HG03045 (cell line): ENCODE measurements at regions not wholly inside any gene's neighbourhood (a gene's known extent, or its start where the extent isn't known, plus 50 kb on each side); places are given as distances from the start of the nearest gene placed in this dataset.
"Not testable (repeated sequence)": the region's sequence is repeated elsewhere in the genome, so short reads cannot be mapped to it uniquely, and the experiment has no call there.

Experiments used
- ATAC-seq: cut with Tn5 transposase; IDR thresholded peaks from one replicate; pipeline ENCODE4 v1.9.1; 2021; ENCODE audit warnings: mild to moderate bottlenecking, moderate library complexity; ENCODE audit not compliant: unreplicated experiment

DNA sequence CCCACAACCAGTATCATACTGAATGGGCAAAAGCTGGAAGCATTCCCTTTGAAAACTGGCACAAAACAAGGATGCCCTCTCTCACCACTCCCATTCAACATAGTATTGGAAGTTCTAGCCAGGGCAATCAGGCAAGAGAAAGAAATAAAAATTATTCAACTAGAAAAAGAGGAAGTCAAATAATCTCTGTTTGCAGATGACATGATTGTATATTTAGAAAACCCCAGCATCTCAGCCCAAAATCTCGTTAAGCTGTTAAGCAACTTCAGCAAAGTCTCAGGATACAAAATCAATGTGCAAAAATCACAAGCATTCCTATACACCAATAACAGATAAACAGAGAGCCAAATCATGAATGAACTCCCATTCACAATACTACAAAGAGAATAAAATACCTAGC, 1297.0 kb upstream of the PCDH9 start:
- not testable (repeated sequence) for ATAC-seq

DNA sequence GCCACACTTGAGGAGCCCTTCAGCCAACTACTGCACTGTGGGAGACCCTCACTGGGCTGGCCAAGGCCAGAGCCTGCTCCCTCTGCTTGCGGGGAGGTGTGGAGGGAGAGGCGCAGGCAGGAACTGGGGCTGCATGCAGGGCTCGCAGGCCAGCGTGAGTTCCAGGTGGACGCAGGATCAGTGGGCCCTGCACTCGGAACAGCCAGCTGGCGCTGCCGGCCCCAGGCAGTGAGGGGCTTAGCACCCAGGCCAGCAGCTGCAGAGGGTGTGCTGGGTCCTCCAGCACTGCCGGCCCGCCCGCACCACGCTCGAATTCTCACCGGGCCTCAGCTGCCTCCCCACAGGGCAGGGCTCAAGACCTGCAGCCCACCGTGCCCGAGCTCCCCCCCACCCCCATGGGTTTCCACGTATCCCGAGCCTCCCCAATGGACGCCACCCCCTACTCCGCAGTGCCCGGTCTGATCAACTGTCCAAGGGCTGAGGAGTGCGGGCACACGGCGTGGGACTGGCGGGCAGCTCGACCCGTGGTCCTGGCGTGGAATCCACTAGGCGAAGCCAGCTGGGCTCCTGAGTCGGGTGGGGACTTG, 1293.8 kb upstream of the PCDH9 start:
- ATAC-seq, result no peak

DNA sequence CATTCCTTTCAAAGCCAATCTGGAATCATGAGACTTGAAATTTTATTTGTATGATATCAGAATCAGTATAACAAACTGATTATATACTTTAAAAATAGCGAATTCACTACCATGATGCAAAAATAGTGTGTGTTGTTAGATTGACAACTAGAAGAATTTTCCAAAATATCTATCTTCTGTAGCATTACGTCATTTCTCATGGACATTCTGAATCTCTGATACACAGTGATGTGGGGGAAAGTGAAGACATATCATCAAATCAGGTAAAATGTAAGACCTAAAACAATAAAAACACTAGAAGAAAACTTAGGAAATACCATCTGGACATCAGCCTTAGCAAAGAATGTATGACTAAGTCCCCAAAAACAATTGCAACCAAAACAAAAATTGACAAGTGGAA, 1292.0 kb upstream of the PCDH9 start:
- ATAC-seq, result no peak

DNA sequence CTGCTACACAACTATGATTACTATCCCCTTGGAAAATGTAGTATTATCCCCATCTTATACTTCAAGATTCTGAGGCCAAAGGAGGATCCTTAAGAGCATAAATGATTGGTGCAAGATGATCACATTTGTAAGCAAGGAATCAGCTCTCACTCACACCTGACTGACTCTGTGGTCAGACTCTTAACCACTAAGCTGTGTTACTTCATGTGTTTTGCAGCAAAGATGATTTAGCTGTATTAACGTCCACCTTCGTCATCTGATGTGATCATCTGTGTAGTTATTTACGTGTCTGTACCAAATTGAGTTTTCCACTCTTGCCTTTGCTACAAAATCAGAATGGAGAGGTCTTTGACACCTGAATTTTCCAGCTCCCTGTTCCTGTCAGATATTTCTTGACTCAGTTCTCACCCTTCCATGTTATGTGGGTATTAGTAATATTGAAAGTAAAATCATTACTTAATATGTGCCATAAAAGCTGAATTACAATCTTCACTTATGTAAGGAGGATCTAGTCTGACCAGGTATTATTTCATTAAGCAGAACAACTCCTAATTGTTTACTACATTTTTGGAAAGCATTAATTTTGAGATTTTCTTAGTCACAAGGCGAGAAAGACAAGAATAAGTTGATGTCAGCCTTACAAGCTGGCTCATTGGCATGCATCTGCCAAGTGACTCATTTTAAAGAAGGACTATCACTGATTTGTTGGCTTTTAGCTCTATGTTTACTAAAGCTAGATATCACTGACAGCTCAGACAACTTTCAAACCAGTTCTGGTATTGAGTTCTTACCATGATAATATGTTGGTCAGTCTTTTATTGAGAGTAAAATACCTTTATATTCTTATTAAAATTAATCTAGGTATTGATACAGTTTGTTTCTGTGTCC, 1279.8 kb upstream of the PCDH9 start:
- no peak for ATAC-seq

DNA sequence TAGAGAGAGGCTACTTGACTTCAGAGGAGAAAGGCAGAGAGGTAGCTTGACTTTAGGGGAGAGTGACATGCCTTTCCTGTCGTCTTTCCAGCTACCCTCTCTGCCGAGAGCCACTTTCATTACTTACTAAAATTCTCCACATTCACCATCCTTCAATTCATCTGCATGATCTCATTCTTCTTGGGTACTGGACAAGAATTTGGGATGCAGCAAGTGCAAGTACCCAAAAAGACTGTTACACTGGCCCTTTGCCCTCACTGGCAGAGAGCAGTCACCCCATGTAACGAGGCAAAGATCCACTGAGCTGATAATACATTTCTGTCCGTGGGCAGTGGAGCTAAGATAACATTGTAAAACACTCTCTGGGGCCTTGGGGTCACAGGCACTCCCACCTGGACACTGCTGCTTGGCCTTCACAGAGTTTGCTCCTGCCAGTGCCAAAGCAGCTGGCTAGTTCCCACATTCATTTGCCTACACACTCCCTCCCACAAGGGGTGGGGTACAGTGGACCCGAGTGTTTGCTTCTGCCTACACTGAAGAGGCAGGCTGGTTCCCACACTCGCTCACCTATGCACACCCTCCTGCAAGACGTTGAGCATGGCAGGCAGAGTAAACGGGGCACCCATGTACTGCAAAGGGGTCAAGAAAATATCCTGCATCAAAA, 1276.9 kb upstream of the PCDH9 start:
- ATAC-seq, result no peak

DNA sequence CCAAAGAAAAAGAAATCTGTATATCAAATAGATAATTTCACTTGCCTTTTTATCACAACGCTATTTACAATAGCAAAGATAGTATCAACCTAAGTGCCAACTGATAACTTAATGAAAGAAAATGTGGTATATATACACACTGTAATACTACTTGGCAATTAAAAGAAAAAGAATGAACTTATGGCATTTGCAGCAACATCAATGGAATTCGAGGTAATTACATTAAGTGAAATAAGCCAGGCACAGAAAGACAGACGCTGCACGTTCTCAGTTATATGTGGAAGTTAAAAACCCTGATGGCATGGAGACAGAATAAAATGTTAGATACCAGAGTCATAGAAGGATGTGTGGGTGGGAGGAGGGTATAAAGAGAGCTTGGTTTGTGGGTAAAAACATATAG, 1260.5 kb upstream of the PCDH9 start:
- no peak for ATAC-seq

DNA sequence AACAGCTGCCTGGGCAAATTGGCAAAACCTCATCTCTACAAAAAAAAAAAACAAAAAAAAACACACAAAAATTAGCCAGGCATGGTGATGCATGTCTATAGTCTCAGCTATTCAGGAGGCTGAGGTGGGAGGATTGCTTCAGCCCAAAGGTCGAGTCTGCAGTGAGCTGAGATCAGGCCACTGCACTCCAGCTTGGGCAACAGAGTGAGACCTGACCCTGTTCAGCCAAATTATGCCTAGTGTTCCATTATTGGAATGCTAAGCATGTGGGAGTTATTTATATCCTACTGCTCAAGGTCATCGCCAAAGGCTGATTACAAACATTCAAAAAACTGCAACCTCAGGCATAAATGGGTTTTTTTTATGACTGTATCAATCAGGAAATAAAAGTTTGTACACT, 1251.0 kb upstream of the PCDH9 start:
- ATAC-seq, result no peak

DNA sequence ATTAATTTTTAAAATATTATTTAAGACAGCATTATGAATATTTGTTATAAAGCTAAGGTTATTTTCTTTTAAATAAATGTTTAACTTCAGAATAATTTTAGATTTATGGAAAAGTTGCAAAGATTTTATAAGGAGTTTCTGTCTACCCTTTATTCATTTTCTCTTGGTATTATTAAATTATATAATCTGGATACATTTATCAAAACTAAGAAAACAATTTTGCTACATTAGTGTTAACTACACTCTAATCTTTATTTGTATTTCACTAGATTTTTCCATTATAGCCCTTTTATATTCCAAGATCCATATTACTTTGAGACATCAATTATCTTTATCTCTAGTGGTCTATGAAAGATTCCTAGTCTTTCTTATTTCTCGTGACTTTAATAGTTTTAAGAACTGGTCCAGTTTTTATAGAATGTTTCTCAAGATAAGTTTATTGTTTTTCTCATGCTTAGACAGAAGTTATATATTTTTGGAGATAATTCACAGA, 1243.7 kb upstream of the PCDH9 start:
- ATAC-seq, result no peak

DNA sequence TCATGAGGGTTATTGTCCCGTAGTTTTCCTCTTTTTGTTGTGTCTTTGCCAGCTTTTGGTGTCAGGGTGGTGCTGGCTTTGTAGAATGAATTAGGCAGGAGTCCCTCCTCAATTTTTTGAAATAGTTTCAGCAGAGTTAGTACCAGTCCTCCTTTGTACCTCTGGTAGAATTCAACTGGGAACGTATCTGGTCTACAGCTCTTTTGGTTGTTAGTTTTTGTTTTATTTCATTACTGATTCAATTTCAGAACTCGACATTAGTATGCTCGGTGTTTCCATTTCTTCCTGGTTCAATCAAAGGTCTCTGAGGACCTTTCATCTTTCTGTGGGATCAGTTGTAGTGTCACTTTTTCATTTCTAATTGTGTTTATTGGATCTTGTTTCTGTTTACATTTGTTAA, 1237.0 kb upstream of the PCDH9 start:
- no peak for ATAC-seq

DNA sequence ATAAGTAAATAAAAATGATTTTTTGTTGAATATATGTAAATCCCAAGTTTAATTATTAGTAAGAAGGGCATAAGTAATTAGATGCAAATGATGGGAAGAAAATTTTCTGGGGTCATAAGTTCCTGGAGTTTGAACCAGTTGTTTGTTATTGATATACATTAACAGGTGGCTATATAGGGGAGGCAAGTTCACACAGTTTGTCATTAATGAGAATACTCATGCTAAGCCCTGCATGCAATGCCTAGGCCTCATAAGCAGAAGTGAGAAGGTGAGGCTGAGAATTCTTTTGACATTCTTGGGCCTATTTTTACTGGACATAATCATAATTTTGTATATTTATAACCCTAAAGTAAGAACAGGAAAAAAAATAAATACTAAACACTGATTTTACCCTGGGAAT, 1210.7 kb upstream of the PCDH9 start:
- ATAC-seq, result no peak

DNA sequence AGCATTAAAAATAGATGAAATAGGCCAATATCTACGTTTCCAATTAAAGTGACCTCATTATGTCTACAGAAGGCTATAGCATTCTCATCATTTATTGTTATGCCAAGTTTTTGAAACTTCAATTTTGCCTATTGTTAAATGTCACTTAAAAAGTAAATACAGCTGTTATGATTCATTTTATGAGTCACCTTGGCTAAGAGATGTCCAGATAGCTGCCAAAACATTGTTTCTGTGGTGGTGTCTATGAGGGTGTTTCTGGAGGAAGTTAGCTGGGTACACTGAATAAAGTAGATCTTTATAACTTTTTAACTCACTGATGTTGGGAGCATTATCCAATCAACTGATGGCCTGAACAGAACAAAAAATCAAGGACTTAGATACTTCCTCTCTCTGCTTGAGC, 1209.7 kb upstream of the PCDH9 start:
- ATAC-seq, result no peak

DNA sequence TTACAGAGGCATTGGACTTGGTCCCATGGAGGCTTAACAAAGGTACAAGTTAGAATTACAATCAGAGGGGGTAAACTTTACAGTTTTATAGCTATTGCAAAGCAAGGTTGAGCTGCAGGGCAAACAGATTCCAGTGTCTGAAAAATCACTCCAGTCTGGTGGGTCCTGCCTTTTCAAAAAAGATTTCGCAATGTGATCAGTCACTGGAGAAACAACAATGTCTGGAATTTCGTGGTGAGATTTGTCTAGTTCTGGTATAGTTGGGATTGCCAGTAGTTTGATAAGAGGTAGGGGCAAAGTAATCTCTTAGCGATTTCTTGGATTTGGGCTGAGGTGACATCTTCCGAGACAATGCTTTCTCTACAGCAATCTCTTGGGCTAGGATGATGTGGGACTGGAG, 1198.2 kb upstream of the PCDH9 start:
- ATAC-seq, result no peak

DNA sequence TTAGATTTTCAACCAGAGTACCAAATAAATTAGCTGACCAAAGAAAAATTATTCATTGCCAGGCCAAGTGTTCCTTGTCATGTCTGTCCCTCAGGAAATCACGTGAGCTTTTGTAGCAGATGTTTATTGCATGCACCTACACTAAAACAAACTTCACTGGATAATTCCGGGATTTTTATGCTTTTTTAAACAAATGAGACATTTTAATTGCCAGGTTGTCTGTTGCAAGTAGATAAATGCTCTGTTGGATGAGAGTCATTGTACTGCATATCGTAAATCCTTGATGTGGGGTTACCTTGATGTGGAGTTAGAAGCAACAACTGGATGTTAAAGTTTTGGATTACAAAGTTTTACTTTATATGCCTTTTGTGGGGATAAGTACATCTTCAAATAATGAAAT, 1187.7 kb upstream of the PCDH9 start:
- ATAC-seq, result no peak

DNA sequence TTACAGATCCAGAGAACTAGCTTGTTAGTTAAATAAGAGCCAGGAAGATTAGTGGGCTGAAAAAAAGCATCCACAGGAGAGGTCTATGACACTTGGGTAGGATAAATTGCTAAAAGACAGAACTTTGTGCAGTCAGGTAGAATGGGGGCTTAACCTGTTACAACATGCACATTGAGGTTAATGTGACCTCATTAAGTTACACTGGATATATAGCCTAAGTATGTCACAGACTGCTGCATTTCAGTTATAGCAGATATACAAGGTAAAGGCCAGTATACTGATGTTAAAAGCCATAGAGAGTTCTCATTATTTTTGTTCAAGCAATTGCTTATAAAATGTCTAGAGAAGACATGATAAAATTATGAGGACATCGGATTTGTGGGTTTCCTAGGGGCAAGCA, 1179.9 kb upstream of the PCDH9 start:
- no peak for ATAC-seq

DNA sequence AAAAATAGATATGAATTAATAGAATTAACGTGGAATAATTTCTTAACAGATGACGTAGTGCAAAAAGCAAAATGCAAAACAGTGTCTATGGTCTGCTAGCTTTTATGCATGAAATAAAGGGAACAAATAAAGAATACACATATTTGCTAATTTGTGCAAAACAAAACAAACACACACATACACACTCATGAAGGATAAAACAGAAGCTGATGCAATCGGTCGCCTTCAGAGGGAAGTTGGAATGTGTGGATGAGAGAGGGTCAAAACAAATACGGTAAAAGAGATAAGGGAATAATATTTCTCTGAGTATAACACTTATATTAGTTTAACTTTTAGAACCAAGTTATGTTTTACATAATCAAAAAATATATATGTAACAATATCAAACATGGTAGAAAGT, 1160.9 kb upstream of the PCDH9 start:
- ATAC-seq, result no peak

DNA sequence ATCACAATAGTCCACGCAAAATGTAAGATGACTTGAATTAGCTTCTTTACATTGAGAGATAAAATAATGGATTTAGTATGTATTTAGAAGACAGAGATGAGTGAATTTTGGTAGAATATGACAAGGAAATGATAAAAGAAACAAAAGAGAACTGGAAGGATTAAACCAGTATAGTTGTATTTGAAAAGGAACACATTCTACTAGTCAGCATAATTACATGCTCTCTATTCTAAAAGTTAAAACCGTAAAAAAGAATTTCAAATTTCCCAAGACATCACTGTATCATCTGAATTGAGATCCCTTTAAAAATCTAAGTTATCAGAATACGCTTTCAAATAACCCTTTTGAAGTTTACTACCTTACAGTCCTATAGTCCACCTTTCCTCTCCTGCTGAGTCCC, 1156.7 kb upstream of the PCDH9 start:
- ATAC-seq, result no peak

DNA sequence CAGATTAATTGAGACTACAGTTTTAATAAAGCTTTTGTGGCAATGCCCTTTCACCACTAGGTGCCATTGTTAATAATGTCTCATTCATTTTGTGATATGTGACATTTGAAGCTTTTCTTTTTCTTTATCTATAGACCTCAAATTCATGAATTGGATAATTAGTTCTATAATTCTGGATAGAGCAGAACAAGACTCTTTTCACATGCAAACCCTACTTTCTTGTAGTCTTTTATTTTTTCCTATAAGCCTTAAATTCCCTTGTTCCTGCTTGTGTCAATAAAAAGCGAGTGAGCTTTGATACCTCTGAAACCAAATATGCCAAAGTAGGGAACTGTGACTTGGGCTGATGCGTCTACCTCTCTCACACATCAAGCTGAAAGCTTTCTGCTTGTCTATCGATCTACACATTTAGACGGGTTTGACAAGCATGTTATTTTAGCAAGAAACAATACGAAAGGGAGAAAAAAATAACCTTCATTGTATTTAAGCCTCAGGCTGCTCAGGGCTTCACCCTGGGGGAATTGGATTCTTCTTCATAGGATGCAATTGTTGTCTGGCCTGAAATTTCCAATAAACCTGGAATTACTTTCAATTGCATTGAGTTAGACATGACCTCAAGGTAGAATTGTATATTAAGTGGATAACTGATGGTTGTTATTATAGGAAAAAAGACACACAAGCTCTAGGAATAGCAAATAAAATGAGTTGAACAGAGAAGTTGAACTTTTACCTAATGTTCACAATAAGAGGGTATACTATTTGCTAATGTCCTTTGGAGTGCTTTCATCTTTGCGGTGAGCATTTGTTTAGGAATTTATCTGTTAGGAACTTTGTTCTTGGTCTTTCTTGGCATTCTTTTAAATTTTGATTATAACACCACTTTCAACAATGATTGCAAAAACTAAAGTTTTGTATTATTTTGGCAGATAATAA, 1150.2 kb upstream of the PCDH9 start:
- ATAC-seq, result no peak

DNA sequence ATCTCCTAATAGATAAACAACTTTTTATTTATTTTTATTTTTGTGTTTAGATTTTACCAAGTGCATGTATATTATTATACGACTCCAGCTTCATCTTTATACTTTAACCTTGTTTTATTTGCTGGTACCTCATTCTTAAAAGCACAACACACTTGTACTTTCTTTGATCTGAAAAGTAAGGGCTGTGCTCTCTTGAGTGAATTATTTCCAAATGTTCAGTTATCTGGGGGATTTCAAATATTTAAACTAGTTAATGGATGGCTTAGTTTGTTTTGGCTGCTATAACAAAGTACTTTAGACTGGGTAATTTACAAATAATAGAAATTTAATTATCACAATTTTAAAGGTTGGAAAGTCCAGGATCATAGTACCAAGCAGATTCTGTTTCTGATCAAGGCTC, 1148.2 kb upstream of the PCDH9 start:
- ATAC-seq, result no peak

DNA sequence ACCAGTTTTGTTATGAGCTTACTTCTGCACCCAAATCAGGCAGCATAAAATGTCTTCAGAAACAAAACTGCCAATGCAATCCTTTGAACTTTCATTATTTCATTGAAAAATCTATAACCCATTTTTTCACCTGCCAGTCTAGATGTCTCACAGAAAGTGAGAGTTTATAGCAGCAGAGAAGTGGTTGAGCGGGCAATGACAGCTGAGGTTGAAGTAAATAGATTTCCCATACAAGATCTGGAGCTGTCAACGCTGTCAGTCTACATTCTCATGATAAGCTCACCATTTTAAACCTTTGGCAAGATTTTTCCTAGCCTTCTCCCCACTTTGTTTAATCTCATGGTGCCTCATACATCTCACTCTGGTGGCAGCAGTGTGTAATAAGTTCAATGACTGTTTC, 1144.9 kb upstream of the PCDH9 start:
- no peak for ATAC-seq

DNA sequence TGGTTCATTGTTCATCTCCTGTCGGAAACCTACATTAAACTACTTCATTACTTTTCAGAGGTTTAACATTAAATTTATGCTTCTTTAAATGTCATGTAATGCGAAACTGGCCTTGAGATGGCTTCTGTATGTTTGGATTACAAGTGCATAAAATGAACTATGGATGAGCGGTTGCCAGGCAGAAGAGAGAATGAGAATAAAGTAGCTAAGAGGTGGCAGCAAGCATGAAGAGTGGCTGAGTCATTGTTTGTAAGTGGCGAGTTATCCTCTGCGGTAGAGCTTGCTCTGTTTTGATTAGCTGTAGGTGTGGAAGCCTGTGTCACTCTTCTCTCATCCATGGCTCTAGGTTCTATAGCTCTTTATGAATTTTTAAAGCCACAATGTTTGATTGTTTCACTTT, 1139.6 kb upstream of the PCDH9 start:
- no peak for ATAC-seq

DNA sequence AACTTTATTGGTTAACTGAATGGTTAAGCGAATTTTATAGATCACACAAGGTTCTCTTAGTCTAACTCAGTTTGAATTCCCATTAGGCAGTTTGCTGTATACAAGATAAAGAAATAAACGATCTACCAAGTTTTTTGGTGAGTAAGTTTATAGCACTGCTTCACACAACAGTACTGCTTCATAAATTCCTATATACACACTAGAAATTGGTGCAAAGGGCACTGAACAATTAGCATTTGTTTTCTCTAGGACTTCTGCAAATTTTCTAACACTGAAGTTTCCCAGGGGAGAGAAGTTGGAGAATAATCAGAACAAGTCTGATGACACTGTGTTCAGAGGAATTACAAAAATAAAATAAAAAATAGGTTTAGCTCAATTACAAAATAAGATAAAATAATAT, 1138.8 kb upstream of the PCDH9 start:
- ATAC-seq, result no peak
